ENCODE measurements at regions not wholly inside any gene's neighbourhood (a gene's known extent, or its start where the extent isn't known, plus 50 kb on each side); places are given as distances from the start of the nearest gene placed in this dataset.

DNA sequence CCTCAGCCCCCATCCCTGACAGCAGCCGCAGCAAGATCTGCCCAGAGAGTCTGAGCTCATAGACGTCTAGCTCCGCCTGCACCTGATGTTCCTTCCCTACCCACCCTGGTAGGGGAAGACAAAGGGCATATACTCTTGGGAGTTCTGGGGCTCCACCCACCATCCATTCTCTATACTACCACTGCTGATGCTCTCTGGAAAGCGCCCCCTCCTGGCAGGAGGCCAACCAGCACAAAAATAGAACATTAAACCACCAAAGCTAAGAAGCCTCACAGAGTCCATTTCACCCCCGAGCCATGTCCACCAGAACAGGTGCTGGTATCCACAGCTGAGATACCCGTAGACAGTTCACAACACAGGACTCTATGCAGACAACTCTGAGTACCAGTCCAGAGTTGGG lies 662.6 kb upstream of the FAM98A start:
- H3K79me2 ChIP-seq (ENCODE audit: insufficient read depth, low read length): no peaks in the 10 kb centered on the region
- H3K36me3 ChIP-seq (ENCODE audit: low read length): no peaks in the 10 kb centered on the region
- no peaks in the 10 kb centered on the region for H3K9me3 ChIP-seq (ENCODE audit: insufficient read depth, low read length)
- no peak for TF ChIP-seq EZH2phosphoT487 (conservative IDR thresholded peaks at IDR 0.05; ENCODE audit: low read length)
- TF ChIP-seq, protein P1, sequence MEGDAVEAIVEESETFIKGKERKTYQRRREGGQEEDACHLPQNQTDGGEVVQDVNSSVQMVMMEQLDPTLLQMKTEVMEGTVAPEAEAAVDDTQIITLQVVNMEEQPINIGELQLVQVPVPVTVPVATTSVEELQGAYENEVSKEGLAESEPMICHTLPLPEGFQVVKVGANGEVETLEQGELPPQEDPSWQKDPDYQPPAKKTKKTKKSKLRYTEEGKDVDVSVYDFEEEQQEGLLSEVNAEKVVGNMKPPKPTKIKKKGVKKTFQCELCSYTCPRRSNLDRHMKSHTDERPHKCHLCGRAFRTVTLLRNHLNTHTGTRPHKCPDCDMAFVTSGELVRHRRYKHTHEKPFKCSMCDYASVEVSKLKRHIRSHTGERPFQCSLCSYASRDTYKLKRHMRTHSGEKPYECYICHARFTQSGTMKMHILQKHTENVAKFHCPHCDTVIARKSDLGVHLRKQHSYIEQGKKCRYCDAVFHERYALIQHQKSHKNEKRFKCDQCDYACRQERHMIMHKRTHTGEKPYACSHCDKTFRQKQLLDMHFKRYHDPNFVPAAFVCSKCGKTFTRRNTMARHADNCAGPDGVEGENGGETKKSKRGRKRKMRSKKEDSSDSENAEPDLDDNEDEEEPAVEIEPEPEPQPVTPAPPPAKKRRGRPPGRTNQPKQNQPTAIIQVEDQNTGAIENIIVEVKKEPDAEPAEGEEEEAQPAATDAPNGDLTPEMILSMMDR (IDR thresholded peaks at IDR 0.05; ENCODE audit: insufficient read depth, low read length, poor library complexity, severe bottlenecking): no peak
- H3K27ac ChIP-seq (ENCODE audit: low read depth, low read length): no peak overlapping the region
- H2AFZ ChIP-seq (ENCODE audit: low read depth, low read length, severe bottlenecking): no peak overlapping the region
- H3K9ac ChIP-seq (ENCODE audit: low read length): no peak overlapping the region
- H3K4me2 ChIP-seq (ENCODE audit: low read depth, low read length, poor library complexity, severe bottlenecking): no peak overlapping the region
- no peak overlapping the region for H3K4me3 ChIP-seq (ENCODE audit: insufficient read depth, low read length, poor library complexity, severe bottlenecking)
- H3K9me2 ChIP-seq (replicated peaks; ENCODE audit: insufficient read depth, low read length): no peaks in the 10 kb centered on the region
- no peaks in the 10 kb centered on the region for H3K27me3 ChIP-seq (ENCODE audit: low read length)
- H3F3A ChIP-seq (ENCODE audit: insufficient read depth): no peaks in the 10 kb centered on the region
- no peaks in the 10 kb centered on the region for H4K20me1 ChIP-seq (ENCODE audit: low read depth, low read length)

DNA sequence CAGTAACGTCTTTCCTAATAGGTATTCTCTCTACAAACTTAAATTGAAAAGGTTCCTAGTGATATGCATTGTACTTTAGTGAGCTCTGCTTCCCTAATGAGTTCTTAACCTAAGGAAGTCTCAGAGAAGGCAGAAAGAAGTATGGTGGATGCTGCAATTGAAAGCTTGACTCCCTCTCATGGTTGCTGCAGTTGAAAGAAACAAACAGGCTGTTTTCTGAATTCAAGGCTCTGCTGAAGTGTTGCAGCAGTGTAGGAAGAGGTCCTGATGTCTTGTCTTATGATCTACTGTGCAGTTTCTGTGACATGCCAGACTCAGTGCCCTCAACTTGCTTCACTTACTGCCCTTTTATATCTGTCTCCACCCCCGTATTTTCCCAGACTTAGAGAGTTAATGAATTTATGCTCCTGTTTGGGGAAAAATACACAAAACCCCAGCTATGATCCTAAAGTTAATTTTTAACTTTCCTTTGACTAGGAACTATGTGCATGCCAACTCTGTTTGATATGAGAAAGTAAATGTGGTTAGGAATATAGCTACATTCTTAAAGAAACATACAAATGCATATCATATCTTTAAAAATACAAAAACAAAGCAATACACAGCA lies 655.3 kb upstream of the FAM98A start:
- Histone ChIP-seq H3K9ac (ENCODE audit: low read length) (no peak overlapping the region), H3K27ac (ENCODE audit: low read depth, low read length) (no peak overlapping the region), H3K4me2 (ENCODE audit: low read depth, low read length, poor library complexity, severe bottlenecking) (no peak overlapping the region), H3K79me2 (ENCODE audit: insufficient read depth, low read length) (no peaks in the 10 kb centered on the region), H3K36me3 (ENCODE audit: low read length) (no peaks in the 10 kb centered on the region), H2AFZ (ENCODE audit: low read depth, low read length, severe bottlenecking) (no peak overlapping the region), H3K4me3 (ENCODE audit: insufficient read depth, low read length, poor library complexity, severe bottlenecking) (no peak overlapping the region), H3K9me3 (ENCODE audit: insufficient read depth, low read length) (no peaks in the 10 kb centered on the region), H3F3A (ENCODE audit: insufficient read depth) (no peaks in the 10 kb centered on the region), H3K9me2 (replicated peaks; ENCODE audit: insufficient read depth, low read length) (no peaks in the 10 kb centered on the region), H4K20me1 (ENCODE audit: low read depth, low read length) (no peaks in the 10 kb centered on the region), H3K27me3 (ENCODE audit: low read length) (no peaks in the 10 kb centered on the region)
- no peak for TF ChIP-seq EZH2phosphoT487 (conservative IDR thresholded peaks at IDR 0.05; ENCODE audit: low read length)
- TF ChIP-seq, protein P1 (IDR thresholded peaks at IDR 0.05; ENCODE audit: insufficient read depth, low read length, poor library complexity, severe bottlenecking): no peak

DNA sequence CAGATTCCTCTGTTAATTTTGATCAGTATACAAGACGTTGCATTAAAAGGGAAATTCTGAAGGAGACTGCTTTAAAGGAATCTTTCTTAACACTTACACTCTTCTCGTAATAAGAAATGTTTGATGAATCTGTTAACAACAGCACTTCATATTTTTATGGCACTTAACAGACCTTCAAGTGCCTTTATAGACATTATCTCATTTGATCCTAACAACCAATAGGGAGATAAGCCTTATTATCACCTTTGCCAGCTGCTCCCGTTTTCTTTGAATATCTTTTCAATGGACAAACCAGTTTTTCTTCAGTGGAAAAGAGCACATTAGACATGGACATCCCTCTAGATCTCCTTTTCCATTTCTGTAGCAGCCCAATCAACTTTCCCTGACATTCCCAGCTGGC lies 653.0 kb upstream of the FAM98A start:
- no peak for TF ChIP-seq EZH2phosphoT487 (conservative IDR thresholded peaks at IDR 0.05; ENCODE audit: low read length)
- TF ChIP-seq, protein P1 (IDR thresholded peaks at IDR 0.05; ENCODE audit: insufficient read depth, low read length, poor library complexity, severe bottlenecking): no peak
- no peaks in the 10 kb centered on the region for H3K27me3 ChIP-seq (ENCODE audit: low read length)

More for the DNA sequence above, 653.0 kb upstream of the FAM98A start:
- no peak overlapping the region for H3K9ac ChIP-seq (ENCODE audit: low read length)
- H3K27ac ChIP-seq (ENCODE audit: low read depth, low read length): no peak overlapping the region
- H3F3A ChIP-seq (ENCODE audit: insufficient read depth): no peaks in the 10 kb centered on the region
- no peaks in the 10 kb centered on the region for H3K9me2 ChIP-seq (replicated peaks; ENCODE audit: insufficient read depth, low read length)
- no peaks in the 10 kb centered on the region for H4K20me1 ChIP-seq (ENCODE audit: low read depth, low read length)
- no peak overlapping the region for H3K4me2 ChIP-seq (ENCODE audit: low read depth, low read length, poor library complexity, severe bottlenecking)
- H3K4me3 ChIP-seq (ENCODE audit: insufficient read depth, low read length, poor library complexity, severe bottlenecking): no peak overlapping the region
- no peaks in the 10 kb centered on the region for H3K79me2 ChIP-seq (ENCODE audit: insufficient read depth, low read length)
- H3K9me3 ChIP-seq (ENCODE audit: insufficient read depth, low read length): no peaks in the 10 kb centered on the region
- no peak overlapping the region for H2AFZ ChIP-seq (ENCODE audit: low read depth, low read length, severe bottlenecking)
- H3K36me3 ChIP-seq (ENCODE audit: low read length): no peaks in the 10 kb centered on the region

All from SU-DHL-6 (cell line).